ENCODE measurements at regions not wholly inside any gene's neighbourhood (a gene's known extent, or its start where the extent isn't known, plus 50 kb on each side); places are given as distances from the start of the nearest gene placed in this dataset.
A peak's percentile ranks its signal among the peaks of the same experiment; 100 is the strongest.

- DNase-seq (ENCODE audit: low read depth, low spot score) = no peak
Observed at GRCh38 chr17:12376276-12376675, 289.4 kb upstream of the MYOCD start.

- peak; percentile 87 for DNase-seq (ENCODE audit: low read depth, low spot score)
Observed at GRCh38 chr17:12386225-12386624, 279.5 kb upstream of the MYOCD start.

- DNase-seq (ENCODE audit: low read depth, low spot score) = no peak
Observed at GRCh38 chr17:12388226-12388625, 277.5 kb upstream of the MYOCD start.

- DNase-seq (ENCODE audit: low read depth, low spot score) = no peak
Observed at GRCh38 chr17:12389421-12389820, 276.3 kb upstream of the MYOCD start.

GRCh38 chr17:12390631-12391030 is 275.1 kb upstream of the MYOCD start:
- no peak for DNase-seq (ENCODE audit: low read depth, low spot score)

GRCh38 chr17:12391468-12391867 is 274.2 kb upstream of the MYOCD start:
- DNase-seq (ENCODE audit: low read depth, low spot score) = no peak

- DNase-seq (ENCODE audit: low read depth, low spot score) = no peak
Observed at GRCh38 chr17:12395733-12396354, 269.8 kb upstream of the MYOCD start.

- DNase-seq (ENCODE audit: low read depth, low spot score) = no peak
Observed at GRCh38 chr17:12398441-12399051, 267.1 kb upstream of the MYOCD start.

GRCh38 chr17:12402963-12403622 is 262.6 kb upstream of the MYOCD start:
- no peak for DNase-seq (ENCODE audit: low read depth, low spot score)

- no peak for DNase-seq (ENCODE audit: low read depth, low spot score)
Observed at GRCh38 chr17:12403881-12404398, 261.8 kb upstream of the MYOCD start.

GRCh38 chr17:12406623-12407215 is 259.0 kb upstream of the MYOCD start:
- DNase-seq (ENCODE audit: low read depth, low spot score) = no peak

GRCh38 chr17:12407495-12408252 is 258.0 kb upstream of the MYOCD start:
- DNase-seq (ENCODE audit: low read depth, low spot score) = no peak

- DNase-seq (ENCODE audit: low read depth, low spot score) = no peak
Observed at GRCh38 chr17:12409082-12409481, 256.6 kb upstream of the MYOCD start.

GRCh38 chr17:12410717-12411116 is 255.0 kb upstream of the MYOCD start:
- DNase-seq (ENCODE audit: low read depth, low spot score) = no peak

- no peak for DNase-seq (ENCODE audit: low read depth, low spot score)
Observed at GRCh38 chr17:12415031-12415430, 250.7 kb upstream of the MYOCD start.

- DNase-seq (ENCODE audit: low read depth, low spot score) = no peak
Observed at GRCh38 chr17:12421077-12421476, 244.6 kb upstream of the MYOCD start.

- DNase-seq (ENCODE audit: low read depth, low spot score) = no peak
Observed at GRCh38 chr17:12421646-12422306, 243.9 kb upstream of the MYOCD start.

GRCh38 chr17:12422651-12423050 is 243.0 kb upstream of the MYOCD start:
- DNase-seq (ENCODE audit: low read depth, low spot score) = no peak

- DNase-seq (ENCODE audit: low read depth, low spot score) = no peak
Observed at GRCh38 chr17:12423337-12423736, 242.4 kb upstream of the MYOCD start.

GRCh38 chr17:12429116-12429515 is 236.6 kb upstream of the MYOCD start:
- no peak for DNase-seq (ENCODE audit: low read depth, low spot score)

- no peak for DNase-seq (ENCODE audit: low read depth, low spot score)
Observed at GRCh38 chr17:12431188-12431587, 234.5 kb upstream of the MYOCD start.

Measured in smooth muscle cell of the brain vasculature (primary cell).